ENCODE measurements at regions not wholly inside any gene's neighbourhood (a gene's known extent, or its start where the extent isn't known, plus 50 kb on each side); places are given as distances from the start of the nearest gene placed in this dataset.
"Not testable (repeated sequence)": the region's sequence is repeated elsewhere in the genome, so short reads cannot be mapped to it uniquely, and the experiment has no call there.

DNA sequence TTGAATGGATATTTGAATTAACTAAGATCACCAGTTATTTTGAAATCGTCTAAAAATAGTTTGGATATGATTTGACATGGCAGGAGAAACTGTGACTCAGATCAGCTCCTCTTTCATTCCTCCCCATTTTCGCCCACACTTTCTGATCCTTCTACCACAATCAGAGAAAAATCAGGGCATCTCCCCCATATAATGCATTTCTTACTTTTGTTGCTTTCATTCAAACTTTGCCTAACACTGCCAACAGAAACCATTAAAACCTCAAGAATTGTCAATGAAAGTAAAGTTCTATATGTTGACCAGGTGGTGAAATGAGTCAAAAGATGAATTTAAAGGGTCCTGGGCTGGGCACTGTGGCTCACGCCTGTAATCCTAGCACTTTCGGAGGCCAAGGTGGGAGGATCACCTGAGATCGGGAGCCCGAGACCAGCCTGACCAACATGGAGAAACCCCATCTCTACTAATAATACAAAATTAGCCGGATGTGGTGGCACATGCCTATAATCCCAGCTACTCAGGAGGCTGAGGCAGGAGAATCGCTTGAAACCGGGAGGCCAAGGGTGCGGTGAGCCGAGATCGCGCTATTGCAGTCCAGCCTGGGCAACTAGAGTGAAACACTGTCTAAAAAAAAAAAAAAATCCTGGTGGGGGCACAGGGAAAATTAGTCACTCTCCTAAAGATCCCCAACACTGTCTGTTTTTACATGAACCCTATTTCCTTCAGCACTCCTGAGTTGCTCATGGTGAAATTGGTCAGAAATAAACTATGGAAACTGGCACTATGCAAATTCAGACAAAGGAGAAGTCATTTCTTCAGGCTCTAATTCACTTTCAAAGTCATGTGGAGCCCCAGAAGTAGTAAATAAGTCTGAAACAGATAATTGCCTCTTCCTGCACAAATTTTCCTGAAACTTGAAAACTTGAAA is 122.8 kb upstream of the NOCT start:
- DNase-seq (ENCODE audit: low spot score): no peak

DNA sequence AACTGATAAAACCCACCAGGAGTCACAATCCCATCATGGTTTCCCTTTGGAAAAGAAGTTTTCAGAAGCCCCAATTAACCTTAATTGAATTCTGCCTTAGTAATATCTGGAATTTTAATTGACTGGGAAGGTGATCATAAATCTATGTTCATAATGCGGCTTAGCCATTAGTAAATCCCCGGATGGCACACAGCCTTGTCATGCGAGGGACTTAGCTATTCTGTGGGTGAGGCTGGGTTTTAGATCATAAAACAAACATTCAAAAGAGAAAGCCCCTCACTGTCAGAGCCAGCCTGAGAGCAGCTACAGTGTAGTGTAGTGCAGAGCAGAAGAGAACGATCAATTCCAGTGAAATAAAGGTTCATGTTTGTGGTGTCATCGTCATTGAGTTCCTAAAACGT is 124.0 kb upstream of the NOCT start:
- DNase-seq (ENCODE audit: low spot score): no peak

DNA sequence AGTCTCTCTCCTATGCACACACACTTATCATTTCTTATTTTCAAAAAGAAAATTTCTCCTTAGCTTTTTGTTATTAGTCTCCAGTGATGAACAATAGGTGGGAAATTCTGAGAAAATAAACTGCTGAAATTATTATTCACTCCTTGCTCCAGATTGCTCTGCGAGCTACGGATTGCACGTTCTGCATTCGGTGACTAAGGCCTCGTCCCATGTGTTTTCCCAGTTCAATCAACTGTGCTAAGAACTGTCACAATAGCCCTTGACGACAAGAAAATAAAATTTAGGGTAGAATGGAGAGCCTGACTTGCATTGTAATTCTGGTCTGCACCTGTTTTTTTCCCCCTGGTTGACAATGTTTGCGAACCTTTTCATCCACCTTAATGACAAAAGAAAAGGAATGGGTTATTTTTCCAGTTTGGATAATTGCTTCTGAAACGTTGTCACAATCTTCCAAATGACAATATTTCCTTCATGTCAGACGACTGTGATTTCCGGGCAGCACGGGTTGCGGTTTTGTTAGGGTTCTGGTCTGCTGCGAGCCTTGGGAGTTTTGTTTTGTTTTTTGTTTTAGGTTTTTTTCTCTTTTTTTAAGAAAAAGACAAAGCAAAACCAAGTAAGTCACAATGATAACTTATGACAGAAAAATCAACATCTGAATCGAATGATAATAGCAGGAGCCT is 124.5 kb upstream of the NOCT start:
- DNase-seq (ENCODE audit: low spot score): no peak

DNA sequence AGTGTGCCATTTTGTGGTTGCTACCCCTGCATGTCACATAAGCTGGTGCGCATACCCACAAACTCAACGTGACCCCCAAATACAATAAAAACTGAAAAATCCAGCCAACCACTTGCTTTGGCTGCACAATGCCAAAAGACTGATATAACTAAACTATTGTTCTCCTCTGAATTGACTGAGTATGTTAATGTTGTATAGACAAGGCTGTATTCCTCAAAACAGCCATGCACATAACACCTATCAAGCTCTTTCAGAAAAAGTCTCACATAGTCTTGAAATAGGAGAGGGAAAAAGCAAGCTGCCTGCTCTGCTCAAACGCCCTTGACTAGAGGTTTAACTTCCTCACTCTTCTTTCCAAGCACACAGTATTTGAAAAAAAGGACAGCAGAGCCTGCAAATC is 126.4 kb upstream of the NOCT start:
- DNase-seq (ENCODE audit: low spot score): no peak

DNA sequence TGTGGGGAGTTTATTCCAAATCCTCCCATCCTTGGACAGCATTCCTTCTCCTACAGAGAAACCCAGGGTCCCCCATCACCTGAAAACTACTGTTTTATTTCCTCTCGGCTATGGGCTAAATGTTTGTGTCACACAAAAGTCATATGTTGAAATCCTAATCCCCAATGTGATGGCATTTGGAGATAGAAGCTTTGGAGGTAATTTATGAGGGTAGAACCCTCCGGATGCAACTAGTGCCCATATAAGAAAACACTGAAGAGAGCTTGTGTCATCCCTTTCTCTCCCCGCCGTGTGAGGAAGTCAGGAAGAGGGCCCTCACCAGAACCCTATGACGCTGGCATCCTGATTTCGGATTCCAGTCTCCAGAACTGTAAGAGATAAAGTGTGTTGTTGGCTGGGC is 127.8 kb upstream of the NOCT start:
- no peak for DNase-seq (ENCODE audit: low spot score)

DNA sequence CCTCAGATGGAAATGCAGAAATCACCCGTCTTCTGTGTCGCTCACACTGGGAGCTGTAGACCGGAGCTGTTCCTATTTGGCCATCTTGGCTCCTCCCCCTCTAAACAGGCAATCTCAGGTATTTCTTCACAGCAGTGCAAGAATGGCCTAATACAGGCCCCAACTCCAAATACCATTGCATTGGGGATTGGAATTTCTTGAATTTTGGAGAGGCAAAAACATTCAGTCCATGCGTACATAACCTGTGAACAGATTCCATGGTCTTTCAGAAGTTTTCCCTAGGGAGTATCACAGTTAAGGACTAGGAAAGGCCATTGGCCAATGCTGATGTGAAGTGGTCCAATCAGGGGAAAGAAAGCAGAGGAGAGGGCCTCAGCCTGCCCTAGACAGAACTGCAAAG is 128.2 kb upstream of the NOCT start:
- DNase-seq (ENCODE audit: low spot score): no peak

DNA sequence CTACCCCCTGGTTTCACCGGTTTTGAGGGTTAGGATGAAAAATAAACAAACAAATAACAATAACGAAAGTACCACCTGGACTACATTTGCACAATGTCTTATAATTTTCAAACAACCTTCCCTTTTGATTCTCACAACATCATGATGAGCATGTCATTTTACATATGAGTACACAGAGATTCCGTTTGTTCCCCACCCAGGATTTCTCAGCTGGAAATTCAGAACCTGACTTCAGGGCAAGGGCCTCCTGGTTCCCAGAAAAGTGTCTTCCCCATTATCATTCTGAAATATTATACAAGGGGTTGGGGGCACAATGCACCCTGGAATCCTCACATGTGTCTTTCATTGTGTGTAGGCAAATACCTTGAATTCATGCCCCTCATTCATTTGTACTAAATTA is 135.8 kb upstream of the NOCT start:
- DNase-seq (ENCODE audit: low spot score): no peak

DNA sequence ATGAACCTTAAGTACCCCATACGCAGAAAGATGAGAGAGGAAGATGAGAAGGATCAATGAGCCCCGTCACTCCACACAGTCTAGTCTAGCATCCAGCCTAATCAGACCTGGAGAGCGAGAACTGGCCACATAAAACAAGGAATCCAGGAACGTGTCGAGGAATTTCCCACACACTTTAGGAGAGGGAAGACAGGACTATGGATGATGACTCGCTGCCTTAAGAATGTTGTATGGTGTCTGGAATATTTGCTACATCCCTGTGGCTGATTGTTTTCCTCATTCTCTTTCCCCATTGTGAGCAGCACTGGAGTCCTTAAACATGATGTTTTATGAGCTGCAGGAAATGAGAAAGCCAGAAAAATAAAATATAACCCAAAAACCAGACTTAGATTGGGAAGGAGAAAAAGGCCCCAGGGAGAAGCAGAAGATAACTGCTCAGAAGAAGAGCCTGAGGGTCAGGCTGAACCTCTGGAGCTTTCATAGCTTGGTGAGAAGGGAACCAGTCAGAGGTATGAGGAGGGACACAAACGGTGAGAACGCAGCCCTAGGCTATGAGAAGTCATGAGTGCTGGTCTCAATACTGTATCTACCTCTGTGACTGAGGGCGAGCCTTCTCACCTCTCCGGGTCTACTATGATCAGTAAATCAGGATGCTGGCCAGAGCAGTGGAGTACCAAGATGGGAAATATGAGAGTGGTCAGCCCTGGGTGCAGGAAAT is 139.5 kb upstream of the NOCT start:
- no peak for DNase-seq (ENCODE audit: low spot score)

DNA sequence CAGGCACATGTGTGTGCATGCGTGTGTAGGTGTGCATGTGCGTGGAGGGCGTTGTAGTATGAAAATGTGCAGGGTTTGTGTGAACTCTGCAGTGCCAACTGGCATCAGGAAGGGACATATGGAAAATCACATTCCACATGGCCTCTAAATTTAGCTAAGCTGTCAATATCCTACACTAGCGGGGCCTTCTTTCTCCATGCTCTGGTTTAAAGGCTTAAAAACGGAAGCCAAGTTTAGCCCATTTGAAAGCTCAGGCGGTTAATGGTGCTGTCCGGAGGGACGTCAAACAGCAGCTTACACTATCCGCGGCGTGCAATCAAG is 144.1 kb upstream of the NOCT start:
- no peak for DNase-seq (ENCODE audit: low spot score)

DNA sequence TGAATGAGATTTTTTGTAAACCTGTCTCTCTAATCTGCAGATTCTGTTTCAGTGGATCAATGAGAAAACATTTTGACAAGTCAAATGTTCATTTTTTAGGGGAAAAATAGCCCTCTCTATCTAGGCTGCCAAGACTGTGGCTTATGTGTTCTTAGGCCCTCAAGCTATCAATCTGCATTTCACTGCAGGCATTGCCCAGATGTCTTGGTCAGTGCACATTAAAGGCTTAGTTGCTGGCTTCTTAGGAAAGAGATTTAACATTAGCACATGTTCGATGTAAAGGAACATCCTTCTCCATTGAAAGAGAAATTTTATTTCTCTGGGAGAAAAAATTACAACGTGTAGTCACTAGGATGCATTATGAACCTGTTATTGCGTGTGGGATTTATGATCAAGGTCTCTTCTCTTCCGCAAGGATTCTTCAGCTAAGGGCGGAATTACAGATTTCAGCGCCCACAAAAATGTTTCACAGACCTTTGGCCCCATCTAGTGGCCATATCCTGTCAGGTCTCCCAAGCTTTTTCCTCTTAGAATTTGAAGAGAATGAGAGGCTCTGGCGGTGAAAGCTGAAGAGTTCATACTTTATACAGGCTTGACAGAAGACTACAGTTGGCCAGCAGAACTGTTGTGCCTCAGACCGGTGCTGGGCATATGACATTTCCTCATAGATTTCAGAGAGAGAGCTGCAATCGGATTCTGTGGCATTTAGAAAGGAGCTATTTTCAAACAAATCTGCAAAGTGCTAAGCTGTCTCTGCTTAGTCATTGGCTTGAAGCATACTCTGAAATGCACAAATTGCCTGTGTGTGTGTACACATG is 144.6 kb upstream of the NOCT start:
- peak; percentile 71 for DNase-seq (ENCODE audit: low spot score)

DNA sequence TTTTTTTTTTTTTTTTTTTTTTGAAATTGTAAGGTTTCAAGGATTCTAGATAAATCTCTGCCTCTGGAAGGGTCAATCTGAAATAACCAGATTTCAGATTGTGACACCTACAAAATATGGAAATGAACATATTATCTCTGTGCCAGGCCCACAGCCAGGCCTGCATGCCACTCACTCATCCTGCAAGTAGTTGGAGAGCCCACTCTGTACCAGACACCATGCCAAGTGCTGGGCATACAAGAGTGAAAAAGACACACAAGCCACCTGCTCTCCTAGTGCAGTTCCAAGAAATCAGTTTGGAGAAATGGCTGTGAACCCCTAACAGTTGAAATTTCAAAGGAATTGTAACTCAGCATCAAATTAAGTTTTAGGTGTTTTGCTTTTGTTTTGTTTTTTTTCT is 145.9 kb upstream of the NOCT start:
- DNase-seq (ENCODE audit: low spot score): no peak

DNA sequence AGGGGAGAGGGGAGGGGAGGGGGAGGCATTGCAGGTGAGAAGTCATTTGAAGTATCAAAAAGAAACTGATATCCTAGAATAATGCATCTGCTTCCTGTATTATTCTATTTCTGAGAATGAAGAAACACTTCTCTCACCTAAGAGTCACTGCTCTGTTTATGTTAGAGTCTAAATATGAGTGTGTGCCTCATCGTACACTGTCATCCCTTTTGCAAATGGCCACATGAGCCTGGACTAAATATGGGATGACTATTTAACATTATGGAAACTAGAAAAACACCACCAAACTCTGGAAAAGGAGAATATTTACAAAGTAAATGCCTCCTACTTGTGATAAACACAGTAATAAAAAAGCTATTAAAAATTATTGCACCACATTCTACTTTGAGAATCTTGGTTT is 146.4 kb upstream of the NOCT start:
- DNase-seq (ENCODE audit: low spot score): no peak

DNA sequence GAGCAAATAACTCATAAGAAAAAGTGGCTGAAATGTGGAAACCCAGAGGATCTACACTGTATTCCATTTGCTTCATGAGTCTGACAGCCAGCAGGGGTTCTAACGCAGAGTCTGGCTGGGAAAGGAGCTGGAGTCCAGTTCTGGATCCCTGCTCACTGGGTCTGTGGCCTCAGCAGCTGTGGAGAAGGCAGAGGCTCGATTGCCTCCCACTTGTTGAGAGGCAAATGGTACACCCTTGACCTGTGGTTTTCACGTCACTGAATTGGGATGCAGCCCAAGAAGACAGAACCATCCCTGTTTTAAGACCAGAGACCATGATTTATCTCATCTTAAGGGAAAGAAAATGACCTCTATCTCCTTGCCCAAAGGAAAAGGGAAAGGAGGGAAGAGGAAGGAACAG is 147.0 kb upstream of the NOCT start:
- DNase-seq (ENCODE audit: low spot score): no peak

DNA sequence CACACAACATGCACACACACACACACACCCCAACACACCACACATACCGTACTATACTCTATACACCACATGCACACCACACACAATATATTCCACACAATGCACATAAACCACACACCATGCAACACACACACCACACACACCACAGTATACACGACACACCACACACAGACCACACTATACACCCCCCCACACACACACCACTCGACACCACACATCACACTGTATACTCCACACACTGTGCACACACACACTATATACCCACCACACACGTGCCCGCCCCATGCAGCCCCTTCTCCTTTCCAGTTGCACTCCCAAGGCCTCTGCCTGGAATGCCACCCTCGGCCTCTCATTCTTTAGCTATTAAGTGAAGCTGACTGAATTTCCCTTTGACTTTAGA is 148.2 kb upstream of the NOCT start:
- no peak for DNase-seq (ENCODE audit: low spot score)

DNA sequence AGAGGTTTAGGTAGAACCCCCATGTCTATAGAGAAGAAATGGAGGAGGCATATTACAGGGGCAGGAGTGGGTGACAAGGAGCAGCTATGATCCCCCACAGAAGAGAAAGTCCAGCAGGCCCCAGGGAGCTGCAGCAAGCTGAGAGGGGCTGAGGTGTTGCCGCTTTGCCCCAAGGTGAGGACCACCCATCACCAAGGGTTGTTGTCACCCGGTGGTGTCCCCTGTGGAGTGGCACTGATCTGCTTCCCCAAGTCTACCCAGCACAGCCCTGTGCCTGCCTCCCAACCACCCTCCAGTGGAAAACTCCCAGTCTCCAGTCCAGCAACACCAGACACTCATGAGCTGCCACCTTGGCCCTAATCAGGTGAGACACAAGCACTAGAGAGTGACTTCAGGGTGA is 149.3 kb upstream of the NOCT start:
- no peak for DNase-seq (ENCODE audit: low spot score)

DNA sequence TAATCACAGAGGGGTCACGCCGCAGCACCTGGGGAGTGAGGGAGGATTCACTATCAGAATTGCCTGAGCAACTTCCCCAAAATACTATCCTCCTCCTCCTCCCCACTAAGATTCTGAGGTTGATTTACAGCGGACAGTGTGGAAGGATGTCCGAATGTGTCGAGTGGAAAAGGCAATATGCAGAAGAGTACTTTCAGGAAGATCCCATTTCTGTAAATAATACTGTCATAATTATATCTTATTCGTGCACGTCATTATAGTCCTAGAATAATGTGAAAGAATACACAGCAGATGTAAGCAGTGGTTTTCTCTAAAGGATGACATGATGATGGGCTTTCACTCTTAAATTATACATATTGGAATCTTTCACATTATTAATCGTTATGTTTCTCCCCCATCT is 149.8 kb upstream of the NOCT start:
- no peak for DNase-seq (ENCODE audit: low spot score)

DNA sequence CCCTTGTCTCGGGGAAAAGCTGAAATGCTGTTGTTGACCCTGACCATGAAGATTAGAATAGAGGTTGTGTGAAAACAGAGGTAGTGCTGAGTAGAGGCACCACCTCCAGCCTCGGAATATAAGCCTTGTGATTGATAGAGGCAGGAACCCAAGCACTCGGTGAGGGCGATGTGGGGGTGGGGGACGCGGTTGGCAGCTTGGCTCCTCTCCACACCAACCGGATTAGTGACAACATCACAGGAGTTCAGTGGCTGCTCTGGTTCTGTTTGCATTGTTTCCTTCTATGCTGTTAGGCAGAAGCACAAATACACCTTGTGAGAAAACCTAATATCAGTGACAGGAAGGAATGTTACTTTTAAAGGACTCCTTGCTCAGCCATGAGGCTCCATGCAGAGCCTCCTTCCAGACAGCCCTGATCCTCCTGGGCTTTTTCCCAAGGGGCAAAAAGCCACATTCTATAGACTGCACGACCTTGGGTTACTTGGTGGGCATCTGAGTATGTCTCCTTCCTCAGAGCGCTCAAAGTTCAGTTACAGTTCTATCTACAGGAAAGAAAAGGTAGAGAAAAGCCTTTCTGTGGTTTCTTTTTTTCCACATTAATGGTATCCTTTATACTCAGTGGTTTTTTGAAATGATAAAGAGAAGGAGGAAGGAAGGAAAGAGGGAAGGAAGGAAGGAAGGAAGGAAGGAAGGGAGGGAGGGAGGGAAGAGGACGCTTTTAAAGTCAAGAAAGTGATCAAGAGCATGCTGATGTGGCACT is 150.4 kb upstream of the NOCT start:
- peak; percentile 37 for DNase-seq (ENCODE audit: low spot score)

DNA sequence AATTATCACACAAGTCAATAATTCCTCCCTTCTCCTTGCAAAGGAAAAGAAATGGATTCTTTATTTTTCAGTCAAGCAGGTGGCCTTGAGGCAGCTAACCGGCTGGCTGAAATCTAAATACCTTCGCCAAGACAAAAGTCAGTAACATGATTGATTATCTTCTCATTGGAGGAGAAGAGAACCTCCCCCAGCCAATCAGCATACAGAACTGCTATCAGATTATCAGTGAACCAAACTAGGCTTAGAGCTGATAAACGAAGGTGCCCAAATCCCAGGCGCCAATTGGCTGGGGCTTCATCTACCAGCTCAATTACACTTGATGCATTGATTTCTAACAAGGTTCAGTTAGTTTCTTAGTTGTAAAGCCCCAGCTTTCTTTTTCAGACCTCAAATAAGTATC is 152.4 kb upstream of the NOCT start:
- no peak for DNase-seq (ENCODE audit: low spot score)

DNA sequence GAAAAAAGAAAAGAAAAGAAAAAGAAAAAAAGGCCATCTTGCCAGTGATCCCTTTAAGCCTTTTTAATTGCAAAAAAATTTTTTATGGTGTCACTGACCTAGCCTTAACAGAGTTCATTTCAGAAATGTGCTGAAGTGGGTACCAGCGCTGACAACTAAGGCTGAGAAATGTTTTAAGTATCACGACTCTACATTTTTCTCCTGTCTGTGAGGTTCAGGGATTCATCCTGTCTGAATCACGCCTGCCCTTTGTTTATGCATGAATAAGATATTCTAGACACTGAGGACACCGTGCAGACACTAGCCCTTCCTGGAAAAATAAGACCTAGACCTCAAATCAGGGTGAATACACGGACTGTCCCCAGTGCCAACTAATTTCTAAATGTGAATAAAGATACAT is 154.4 kb upstream of the NOCT start:
- no peak for DNase-seq (ENCODE audit: low spot score)

DNA sequence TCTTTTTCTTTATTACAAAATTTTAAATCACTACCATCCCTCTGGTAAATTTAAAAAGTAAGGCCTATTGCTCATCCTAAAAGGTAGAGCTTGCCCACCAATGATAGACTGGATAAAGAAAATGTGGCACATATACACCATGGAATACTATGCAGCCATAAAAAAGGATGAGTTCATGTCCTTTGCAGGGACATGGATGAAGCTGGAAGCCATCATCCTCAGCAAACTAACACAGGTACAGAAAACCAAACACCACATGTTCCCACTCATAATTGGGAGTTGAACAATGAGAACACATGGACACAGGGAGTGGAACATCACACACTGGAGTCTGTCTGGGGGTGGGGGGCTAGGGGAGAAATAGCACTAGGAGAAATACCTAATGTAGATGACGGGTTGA is 155.2 kb upstream of the NOCT start:
- DNase-seq (ENCODE audit: low spot score): not testable (repeated sequence)

DNA sequence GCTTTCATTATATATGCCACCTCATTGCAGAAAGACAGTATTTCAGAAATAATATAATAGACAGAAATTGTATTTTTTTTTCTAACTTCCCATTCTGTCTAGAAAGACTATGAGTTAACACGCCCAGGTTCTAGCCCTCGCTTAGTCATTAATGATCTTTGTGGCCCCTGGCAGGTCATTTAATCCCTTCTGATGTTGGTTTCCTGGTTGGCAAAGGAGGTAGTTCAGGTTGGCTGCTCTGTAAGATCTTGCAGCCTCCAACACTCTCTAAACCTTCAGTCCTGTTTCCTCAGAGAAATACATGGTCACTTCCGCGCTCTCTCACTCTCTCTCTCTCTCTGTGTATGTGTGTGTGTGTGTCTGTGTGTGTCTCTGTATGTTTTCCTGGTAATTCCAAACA is 156.3 kb upstream of the NOCT start:
- peak; percentile 64 for DNase-seq (ENCODE audit: low spot score)

Measured in mucosa of gallbladder (tissue), 1 donor.